ENCODE measurements at regions not wholly inside any gene's neighbourhood (a gene's known extent, or its start where the extent isn't known, plus 50 kb on each side); places are given as distances from the start of the nearest gene placed in this dataset.
A peak's percentile ranks its signal among the peaks of the same experiment; 100 is the strongest.

- no peak overlapping the region for H3K27ac ChIP-seq
- peaks cover 0 to 19% (median 11%) of the 10 kb centered on the region in 3 donors for H3K4me1 ChIP-seq
- TF ChIP-seq, protein P1, sequence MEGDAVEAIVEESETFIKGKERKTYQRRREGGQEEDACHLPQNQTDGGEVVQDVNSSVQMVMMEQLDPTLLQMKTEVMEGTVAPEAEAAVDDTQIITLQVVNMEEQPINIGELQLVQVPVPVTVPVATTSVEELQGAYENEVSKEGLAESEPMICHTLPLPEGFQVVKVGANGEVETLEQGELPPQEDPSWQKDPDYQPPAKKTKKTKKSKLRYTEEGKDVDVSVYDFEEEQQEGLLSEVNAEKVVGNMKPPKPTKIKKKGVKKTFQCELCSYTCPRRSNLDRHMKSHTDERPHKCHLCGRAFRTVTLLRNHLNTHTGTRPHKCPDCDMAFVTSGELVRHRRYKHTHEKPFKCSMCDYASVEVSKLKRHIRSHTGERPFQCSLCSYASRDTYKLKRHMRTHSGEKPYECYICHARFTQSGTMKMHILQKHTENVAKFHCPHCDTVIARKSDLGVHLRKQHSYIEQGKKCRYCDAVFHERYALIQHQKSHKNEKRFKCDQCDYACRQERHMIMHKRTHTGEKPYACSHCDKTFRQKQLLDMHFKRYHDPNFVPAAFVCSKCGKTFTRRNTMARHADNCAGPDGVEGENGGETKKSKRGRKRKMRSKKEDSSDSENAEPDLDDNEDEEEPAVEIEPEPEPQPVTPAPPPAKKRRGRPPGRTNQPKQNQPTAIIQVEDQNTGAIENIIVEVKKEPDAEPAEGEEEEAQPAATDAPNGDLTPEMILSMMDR (IDR thresholded peaks at IDR 0.05) = no peak
- no peak for TF ChIP-seq POLR2A (IDR thresholded peaks at IDR 0.05)
- no peaks in the 10 kb centered on the region for H3K9me3 ChIP-seq
- peak overlapping the region; percentile 38 to 65 (median 49) for H3K4me3 ChIP-seq
- DNase-seq = no peak
- peaks cover 0 to 72% (median 0%) of the 10 kb centered on the region in 4 donors for H3K27me3 ChIP-seq
- intact Hi-C loops (cut with DNase I) = no loop called here
- WGBS, 2 donors = 0 to 11% methylated on average over 2 to 7 of the region's 7 CpGs
- H3K36me3 ChIP-seq = no peaks in the 10 kb centered on the region
Measured at GRCh38 chr13:94968757-94969086, 256.4 kb upstream of the SOX21 start.

DNA sequence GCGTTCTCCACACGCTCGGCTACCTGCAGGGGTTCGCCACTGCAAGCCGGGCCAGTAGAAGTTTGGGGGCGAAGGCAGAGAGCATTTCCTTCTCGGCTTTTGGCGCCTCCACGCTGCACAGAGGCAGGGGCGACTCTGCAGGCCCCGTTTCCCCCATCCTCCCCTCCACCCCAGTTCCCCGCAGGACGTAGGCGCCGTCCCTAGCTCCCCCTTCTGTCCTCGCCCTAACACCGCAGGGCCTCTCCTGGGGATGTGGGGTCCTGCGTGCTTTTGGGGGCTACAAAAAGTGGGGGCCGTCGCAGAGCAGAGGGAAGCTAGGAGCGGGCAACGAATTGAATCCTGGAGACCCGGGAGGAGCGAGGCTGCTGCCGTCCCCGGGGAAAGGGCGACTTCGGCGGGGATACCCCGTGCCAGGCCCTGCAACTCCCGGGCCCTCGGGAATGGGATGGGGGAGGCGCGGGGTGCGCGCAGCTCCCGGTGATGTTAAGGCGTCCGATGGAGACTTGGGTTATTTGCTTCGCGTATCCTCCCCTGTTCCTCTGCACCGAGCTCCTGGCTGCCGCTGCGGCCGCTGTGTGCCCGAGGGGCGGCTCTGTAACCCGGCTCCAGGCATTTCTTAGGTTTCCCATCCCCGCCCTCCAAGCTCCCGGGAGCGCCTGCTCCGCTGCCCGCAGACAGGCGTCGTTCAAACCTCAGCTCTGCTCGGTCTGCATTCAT lies 255.9 kb upstream of the SOX21 start:
- H3K4me3 ChIP-seq = peak overlapping the region; percentile 38 to 65 (median 49)
- TF ChIP-seq, protein P1 (IDR thresholded peaks at IDR 0.05) = peak in 1 of 6 experiments; percentile 3
- no peak for TF ChIP-seq POLR2A (IDR thresholded peaks at IDR 0.05)
- no peak overlapping the region for H3K27ac ChIP-seq
- peaks cover 0 to 76% (median 0%) of the 10 kb centered on the region in 4 donors for H3K27me3 ChIP-seq
- H3K36me3 ChIP-seq = no peaks in the 10 kb centered on the region
- no peaks in the 10 kb centered on the region for H3K9me3 ChIP-seq
- 1 to 3% methylated on average over 7 to 12 of the region's 56 CpGs for WGBS, 2 donors
- no peak for DNase-seq
- H3K4me1 ChIP-seq = peaks cover 0 to 19% (median 11%) of the 10 kb centered on the region in 3 donors
- intact Hi-C loops (cut with DNase I) = no loop called here

DNA sequence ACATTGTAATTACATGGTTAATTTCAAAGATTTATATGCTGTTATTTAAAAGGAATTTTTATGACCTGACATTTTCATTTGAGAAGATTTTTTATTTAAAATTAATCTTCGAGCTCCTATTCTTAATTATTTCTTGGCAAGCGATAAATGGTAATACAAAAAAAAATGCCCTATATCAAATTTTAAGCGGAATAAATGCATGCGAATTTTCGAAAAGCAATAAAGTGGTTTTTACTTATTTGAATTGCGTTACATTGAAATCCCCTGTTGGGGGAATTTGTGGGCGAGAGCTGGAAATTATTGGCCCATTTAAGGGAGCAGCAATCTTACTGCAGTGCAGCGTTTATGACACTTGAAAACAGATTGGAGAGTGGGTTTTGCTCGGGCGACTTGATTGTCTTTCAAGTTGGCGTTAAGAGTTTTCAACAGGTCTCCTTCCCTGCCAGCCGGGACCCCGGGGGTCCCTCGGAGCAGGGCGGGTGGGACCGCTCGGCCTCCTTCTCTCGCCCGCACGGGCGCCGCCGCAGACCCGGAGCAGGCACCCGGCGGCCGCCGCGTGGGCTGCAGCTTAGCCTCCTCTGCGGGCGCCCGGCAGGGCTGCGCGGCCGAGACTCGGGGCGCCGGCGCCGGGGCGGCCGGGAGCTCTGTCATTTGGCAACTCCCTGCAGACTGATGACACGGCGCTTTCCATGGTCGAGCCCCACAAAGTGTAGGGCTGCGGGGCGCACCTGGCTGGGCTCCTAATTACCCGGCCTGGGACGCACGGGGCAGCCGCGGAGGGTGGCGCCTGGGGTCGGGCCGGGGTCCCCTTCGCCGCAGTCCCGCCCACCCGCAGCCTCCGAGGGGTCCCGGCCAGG lies 255.1 kb upstream of the SOX21 start:
- intact Hi-C loops (cut with DNase I) = no loop called here
- Histone ChIP-seq H3K27me3 (peaks cover 0 to 81% (median 0%) of the 10 kb centered on the region in 4 donors), H3K27ac (no peak overlapping the region), H3K4me3 (peak overlapping the region; percentile 38 to 65 (median 49)), H3K4me1 (peaks cover 0 to 19% (median 11%) of the 10 kb centered on the region in 3 donors), H3K9me3 (no peaks in the 10 kb centered on the region), H3K36me3 (no peaks in the 10 kb centered on the region)
- 24 to 26% methylated on average over 10 to 11 of the region's 61 CpGs for WGBS, 2 donors
- DNase-seq = no peak
- no peak for TF ChIP-seq POLR2A (IDR thresholded peaks at IDR 0.05)
- TF ChIP-seq, protein P1 (IDR thresholded peaks at IDR 0.05) = peak in 1 of 6 experiments; percentile 23

GRCh38 chr13:94966422-94966955 lies 254.1 kb upstream of the SOX21 start:
- TF ChIP-seq, protein P1 (IDR thresholded peaks at IDR 0.05) = no peak
- TF ChIP-seq POLR2A (IDR thresholded peaks at IDR 0.05) = no peak
- H3K36me3 ChIP-seq = no peaks in the 10 kb centered on the region
- H3K27me3 ChIP-seq = peaks cover 0 to 82% (median 0%) of the 10 kb centered on the region in 4 donors
- WGBS, 2 donors = 58 to 66% methylated on average over 3 of the region's 3 CpGs
- H3K27ac ChIP-seq = no peak overlapping the region
- DNase-seq = no peak
- no peaks in the 10 kb centered on the region for H3K9me3 ChIP-seq
- peaks cover 0 to 19% (median 11%) of the 10 kb centered on the region in 3 donors for H3K4me1 ChIP-seq
- intact Hi-C loops (cut with DNase I) = no loop called here
- no peak overlapping the region for H3K4me3 ChIP-seq

DNA sequence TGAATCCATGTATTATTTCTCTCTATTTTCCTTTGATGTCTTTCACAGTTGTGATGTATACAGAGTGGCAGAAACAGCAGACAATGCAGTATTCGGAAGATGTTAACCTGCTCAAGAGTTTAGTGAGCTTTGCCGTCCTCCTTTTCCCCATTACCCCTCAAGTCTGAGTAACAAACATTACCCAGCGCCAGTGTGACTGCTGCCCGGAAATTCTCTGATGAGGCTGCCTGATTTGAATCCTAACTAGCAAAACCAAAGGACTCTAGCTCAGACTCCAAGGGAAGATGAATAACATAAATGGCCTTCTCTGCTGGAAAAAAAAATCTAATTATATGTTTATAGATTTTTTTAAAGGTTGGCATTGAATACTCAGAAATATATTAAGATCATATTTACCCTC lies 247.3 kb upstream of the SOX21 start:
- Histone ChIP-seq H3K4me1 (no peaks in the 10 kb centered on the region), H3K27me3 (peaks cover 0 to 27% (median 0%) of the 10 kb centered on the region in 4 donors), H3K9me3 (no peaks in the 10 kb centered on the region), H3K4me3 (no peak overlapping the region), H3K36me3 (no peaks in the 10 kb centered on the region), H3K27ac (no peak overlapping the region)
- intact Hi-C loops (cut with DNase I) = no loop called here
- WGBS, 2 donors = 80 to 91% methylated on average over 4 of the region's 4 CpGs
- no peak for DNase-seq
- TF ChIP-seq, protein P1 (IDR thresholded peaks at IDR 0.05) = no peak
- no peak for TF ChIP-seq POLR2A (IDR thresholded peaks at IDR 0.05)

Data from esophagus squamous epithelium (tissue), 5 donors.